Ovary (tissue), 3 donors: ENCODE measurements at regions not wholly inside any gene's neighbourhood (a gene's known extent, or its start where the extent isn't known, plus 50 kb on each side); places are given as distances from the start of the nearest gene placed in this dataset.

Experiments used
- POLR2A ChIP-seq: fragments of 450-650 bp; IDR thresholded peaks from one replicate; pipeline ENCODE4 v1.6.1; 2017; ENCODE audit warnings: antibody characterized with exemption, mild to moderate bottlenecking, moderate library complexity
- TF ChIP-seq, protein P1 (sequence below), 3 donors: fragments of 450-650 bp in 2 of 3; fragments of 200-600 bp in 1 of 3; IDR thresholded peaks; one replicate each; pipeline versions ENCODE4 v1.5.1 to v1.8.0; 2016 to 2022; ENCODE audit warnings: antibody characterized with exemption in 3 of 3, mild to moderate bottlenecking in 1 of 3
- donor health status: DM: no; HTN: no; CAD: no.

DNA sequence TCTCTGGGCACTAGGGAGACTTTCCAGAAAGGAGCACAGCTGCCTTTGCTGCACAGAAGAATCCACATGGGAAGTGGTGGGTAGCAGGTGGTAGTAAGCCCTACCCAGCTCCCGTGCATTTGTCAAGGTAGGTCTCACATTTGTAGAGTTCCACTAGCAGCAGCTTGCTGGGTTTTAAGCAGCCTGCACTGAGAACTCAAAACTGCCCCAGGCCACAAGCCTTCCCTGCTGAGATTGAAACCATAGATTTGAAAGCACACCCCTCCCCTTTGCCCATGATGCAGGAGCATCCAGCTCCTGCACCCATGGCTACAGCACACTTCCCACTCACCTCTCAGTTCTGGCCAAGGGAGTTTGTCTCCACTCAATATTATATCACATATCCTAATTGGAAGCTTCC is 604.5 kb upstream of the STEAP1 start:
- no peak for TF ChIP-seq POLR2A
- TF ChIP-seq, protein P1, sequence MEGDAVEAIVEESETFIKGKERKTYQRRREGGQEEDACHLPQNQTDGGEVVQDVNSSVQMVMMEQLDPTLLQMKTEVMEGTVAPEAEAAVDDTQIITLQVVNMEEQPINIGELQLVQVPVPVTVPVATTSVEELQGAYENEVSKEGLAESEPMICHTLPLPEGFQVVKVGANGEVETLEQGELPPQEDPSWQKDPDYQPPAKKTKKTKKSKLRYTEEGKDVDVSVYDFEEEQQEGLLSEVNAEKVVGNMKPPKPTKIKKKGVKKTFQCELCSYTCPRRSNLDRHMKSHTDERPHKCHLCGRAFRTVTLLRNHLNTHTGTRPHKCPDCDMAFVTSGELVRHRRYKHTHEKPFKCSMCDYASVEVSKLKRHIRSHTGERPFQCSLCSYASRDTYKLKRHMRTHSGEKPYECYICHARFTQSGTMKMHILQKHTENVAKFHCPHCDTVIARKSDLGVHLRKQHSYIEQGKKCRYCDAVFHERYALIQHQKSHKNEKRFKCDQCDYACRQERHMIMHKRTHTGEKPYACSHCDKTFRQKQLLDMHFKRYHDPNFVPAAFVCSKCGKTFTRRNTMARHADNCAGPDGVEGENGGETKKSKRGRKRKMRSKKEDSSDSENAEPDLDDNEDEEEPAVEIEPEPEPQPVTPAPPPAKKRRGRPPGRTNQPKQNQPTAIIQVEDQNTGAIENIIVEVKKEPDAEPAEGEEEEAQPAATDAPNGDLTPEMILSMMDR (IDR thresholded peaks at IDR 0.05), result no peak
